ENCODE measurements at regions not wholly inside any gene's neighbourhood (a gene's known extent, or its start where the extent isn't known, plus 50 kb on each side); places are given as distances from the start of the nearest gene placed in this dataset.
"Not testable (repeated sequence)": the region's sequence is repeated elsewhere in the genome, so short reads cannot be mapped to it uniquely, and the experiment has no call there.

DNA sequence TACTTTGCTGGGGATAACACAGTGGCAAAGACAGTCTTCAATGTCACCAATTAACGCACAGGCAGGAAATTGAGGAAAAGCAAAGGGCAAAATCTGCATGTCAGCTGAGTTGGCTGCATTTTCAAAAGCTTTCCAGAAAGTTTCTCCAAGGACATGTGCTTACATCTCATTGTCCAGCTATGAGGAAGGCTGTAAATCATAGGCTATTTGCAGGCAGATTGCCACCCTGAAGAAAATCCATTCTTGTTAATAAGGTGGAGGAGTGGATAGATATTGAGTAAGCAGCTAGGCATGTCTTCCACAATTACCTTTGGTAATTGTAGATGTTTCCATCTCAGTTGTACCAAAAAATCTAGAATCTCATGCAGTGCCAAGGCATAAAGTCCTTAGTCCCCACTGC lies 278.0 kb upstream of the NUDT12 start:
- no peak for DNase-seq (ENCODE audit: low spot score)

DNA sequence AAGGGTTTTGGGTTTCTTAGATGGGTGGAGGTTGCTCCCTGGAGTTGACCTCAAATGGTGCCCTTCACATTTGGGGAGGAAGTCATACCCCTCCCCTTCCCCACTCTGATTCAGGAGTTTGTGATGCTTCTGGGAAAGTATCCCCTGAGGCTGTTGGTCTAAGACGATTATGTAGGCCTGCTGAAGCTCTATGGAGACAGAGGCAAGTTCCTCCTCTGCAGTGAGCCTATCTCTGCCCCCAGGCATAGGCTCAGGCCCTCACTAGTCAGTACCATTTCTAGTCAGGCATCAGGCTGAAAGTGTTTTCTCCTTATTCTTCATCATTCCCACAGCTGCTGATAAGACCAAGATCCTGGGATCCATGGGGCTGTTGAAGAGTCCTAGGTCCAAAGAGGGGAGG lies 271.6 kb upstream of the NUDT12 start:
- DNase-seq (ENCODE audit: low spot score) = no peak

DNA sequence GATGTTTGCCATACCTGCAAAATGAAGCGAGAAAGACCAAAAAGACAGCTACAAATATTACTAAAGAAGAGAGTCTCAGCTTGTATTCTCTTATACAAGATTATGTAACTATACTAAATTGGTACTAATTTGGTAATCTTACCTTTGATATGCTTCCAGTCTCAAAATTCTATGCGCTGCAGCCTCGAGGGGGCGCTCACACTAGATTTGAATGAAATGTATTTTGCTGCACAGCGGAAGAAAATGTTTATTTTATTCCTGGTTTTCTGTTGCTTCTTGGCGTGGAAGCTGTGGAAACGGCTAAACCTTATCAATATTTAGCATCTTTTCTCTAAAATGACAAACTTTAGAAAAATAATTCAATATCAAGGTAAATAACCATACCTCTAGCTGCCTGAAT lies 267.0 kb upstream of the NUDT12 start:
- no peak for DNase-seq (ENCODE audit: low spot score)

DNA sequence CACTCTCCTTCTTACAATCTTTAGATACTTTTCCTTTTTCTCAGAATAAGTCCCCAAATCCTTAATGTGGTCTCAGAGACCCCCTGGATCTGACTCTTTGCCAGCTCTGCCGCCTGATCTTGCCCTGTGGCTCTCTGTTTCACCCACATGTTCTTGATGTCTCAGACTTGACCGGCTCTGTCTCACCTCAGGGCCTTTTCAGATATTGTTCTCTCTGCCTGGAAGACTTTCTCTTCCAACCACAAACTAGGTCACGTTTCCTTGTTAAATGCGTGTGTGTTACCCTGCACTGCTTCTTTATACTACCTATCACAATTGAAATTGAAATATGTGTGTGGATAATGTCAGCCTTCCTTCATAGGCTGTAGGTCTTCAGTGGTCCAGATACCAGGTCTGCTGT lies 265.4 kb upstream of the NUDT12 start:
- DNase-seq (ENCODE audit: low spot score) = no peak

DNA sequence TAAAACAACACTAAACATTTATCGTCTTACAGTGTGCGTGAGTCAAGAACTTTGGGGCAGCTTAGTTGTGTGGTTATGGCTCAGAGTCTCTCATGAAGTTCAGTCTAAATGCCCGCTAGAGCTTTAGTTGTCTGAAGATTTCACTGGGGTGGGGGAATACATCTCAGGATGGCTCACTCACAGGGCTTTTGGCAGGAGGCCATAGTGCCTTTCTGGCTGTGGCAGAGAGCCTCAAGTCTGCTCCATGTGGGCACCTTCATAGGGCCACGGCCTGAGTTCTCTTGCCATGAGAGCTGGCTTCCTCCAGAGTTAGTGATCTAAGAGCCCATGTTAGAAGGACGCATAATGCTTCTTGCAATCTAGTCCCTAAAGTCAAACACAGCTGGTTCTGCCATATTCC lies 258.8 kb upstream of the NUDT12 start:
- no peak for DNase-seq (ENCODE audit: low spot score)

DNA sequence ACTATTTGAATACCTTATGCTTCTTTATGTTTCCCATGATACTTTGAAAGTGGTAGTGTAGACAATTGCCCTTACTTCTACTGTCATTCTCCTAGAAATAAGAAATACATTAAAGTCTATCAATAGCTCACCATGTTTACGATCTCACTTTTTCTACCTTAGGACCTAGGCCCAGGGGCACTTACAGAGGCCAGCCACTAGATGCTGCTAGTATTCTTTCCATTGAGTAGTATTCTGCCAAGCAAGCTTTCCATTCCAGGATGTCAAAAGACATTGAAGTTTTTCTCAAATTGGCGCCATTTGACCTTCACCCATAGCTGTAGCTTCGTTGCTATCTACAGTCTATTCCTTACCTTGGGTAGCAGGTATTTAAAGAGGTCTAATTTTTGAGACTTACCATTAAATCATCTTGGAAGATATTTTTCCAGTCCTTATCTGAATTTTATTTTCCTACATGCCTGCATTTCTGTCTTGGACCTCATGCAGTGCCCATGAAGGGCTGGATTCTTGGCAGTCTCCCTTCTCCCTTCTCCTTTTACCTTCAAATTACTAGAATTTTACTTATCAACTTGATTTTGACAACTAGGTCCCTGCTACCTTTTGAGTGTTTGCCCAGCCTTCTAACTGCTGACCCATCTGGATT lies 246.0 kb upstream of the NUDT12 start:
- DNase-seq (ENCODE audit: low spot score) = peak; percentile 30

DNA sequence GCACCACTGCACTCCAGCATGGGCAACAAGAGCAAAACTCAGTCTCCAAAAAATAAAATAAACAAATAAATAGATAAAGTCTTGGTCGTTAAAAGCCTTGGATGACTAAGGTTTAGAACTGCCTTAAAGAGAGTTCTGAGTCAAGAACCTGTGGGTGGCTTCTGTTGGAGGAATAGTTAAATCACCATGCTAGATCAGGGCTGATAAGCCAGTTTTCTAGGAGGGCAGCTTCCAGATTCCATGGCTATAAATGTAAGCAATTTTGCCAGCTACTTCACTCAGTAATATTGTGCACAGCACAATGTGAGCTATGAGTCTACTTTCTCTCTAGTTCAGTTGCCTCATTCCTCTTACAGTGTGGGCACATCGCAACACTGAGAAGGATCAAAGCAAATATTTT lies 242.1 kb upstream of the NUDT12 start:
- no peak for DNase-seq (ENCODE audit: low spot score)

DNA sequence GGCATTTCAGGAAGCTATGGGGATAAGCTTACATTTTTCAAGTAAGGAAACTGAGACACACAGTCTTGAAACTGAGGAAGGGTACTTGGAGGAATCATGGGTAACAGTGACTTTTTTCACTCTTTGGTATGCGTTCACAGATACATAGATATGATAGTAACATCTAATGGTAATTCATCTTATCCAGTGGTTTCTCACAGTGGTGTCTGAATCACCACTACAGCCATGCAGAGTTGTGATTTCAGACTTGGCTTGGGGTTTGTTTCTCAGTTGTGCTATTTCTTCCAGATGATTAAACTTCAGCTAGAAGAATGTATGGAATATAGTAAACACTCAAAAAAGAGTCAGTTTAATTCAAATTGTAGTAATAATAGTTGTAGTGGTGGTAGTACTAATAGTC lies 239.1 kb upstream of the NUDT12 start:
- no peak for DNase-seq (ENCODE audit: low spot score)

DNA sequence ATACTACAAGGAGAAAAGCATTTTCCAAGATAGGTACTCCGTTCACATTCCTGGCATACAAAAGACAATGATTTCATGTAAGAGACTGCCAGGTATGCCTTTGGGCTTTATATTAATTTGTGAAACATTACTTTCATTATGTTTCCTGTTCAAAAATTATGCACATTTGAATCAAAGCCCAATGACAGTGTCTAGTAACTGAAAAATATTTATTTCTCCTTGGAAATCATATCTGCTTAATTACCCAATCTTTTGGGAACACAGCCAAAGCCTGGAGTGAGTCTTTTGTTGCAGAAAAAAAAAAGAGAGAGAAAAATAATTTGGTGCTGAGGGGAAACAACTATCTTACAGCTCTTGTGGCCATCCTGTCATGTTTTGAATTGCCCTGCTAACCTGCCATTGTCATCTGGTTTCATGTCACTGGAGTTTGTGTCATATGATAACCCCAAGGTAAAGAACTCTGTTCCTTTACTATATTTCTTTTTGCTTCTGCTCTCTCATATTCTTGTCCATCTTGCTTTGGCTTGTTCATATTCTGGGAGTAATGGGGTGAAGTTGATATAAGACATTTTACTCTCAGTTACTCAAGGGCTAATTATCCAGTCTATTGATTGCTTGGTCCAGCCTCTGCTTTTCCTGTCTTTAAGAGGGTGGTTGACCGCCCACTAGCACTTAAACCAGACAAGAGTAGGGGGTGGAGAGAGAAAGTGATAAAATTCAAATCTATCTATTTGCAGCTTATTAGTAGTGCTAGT lies 238.3 kb upstream of the NUDT12 start:
- DNase-seq (ENCODE audit: low spot score) = no peak

DNA sequence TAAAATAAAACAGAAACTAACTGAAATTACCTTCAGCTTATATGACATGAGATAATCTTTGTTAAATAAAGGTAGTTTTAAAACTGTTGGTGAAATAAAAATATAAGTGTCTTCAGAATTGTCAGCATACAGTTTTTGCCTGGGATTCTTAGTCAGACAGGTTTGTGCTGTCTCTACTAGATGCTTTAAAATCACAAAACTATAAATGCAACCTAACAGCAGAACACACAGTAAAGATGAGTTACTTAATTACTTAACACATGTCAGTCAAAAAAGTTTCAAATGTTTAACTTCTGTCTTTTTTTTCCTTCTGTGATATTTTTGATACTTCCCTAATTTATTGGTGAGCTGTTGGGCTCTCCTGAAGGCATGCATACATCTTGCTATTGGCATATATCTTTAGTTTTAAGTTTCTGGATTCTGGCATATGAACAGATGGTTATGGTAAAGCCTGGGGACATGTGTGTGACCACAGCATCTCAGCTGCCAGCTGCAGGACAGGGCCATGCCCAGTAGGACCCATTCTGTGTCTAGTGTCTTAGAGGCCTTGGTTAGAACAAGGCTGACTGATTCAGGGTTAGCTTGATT lies 231.1 kb upstream of the NUDT12 start:
- DNase-seq (ENCODE audit: low spot score) = no peak

DNA sequence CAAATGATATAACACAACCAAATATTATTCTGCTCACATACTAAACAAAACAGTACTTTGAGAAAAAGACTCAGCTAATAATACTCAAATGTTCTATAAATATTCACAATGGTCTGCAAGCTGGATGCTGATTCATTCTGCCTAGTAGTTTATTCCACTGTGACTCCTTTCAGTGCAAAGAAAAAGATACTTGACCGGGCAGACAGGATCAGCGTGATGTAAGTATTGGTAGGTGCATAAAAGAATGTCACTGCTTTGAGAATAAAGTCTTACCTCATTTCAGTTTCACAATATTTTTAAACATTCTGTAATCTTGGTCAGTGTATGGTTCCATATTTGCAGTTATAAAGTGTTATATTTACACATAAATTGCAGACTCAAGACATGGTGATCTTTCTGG lies 223.0 kb upstream of the NUDT12 start:
- DNase-seq (ENCODE audit: low spot score) = no peak

DNA sequence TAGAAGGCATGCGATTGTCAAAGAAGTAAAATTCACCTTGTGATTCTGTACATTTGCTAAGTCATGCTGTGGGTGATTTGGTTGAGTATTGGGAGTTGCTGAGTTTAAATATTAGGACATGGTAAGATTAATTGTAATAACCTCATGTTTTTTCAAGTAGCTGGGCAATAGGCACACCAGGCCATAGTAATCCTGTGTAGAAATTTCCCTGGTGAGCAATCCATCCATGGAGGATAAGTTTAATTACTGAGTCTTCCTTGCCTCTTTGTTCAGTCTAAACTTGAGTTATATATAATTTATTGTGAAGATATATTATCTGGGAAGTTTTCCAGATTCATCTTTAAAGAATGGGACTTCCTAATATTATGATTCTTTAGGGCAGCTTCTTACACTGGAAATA lies 221.1 kb upstream of the NUDT12 start:
- no peak for DNase-seq (ENCODE audit: low spot score)

DNA sequence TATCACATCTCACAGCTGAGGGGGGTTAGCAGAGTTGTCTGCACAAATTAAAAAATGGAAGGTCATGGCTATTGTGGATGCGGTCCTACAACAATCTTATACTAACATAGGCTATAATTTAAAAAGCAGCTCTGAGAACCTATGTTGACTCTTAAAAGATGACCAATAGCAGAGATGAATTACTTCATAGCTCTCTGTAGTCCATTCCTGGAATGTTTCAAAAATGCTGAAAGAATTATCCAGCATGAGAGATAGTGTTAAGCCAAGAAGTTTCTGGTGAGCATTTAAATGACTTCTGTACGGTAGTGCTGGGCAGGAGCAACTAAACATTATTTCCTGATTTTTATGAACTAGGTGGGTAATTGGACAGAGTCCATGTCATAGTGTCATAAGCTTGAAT lies 218.2 kb upstream of the NUDT12 start:
- DNase-seq (ENCODE audit: low spot score) = no peak

DNA sequence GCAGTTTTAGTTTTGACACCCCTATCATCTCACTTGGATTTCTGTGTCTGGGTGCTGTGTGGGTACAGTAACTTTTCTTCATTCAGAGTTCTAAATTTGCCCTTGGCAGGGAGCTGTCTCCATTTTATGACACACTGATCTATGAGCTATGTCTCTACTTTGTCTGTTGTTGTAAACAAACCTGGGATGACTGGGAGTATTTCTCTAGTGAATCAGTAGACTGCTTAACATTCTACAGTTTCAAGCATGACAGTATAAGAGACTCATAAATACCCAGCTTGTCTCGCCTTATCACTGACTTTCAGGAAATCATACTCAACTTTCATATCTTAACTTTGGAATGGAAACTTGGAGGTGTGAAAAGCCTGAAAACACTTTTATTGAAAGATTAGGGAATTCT lies 212.1 kb upstream of the NUDT12 start:
- no peak for DNase-seq (ENCODE audit: low spot score)

DNA sequence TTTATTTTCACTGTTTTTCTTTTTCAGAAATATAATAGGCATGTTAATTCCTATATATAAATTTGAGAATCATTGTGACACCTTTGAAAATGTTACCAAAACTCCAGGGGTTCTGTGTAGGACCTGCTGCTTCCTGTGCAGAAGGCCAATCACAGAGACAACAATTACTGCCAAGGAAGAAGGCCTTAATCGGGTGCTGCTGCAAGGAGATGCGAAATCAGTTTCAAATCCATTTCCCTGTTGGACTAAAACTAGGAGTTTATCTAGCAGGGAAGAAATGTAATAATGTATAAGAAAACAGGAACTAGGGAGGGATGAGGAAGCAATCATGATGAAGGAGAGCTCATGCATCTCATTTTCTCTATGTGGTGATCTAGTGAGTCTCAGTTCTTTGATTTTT lies 209.7 kb upstream of the NUDT12 start:
- no peak for DNase-seq (ENCODE audit: low spot score)

DNA sequence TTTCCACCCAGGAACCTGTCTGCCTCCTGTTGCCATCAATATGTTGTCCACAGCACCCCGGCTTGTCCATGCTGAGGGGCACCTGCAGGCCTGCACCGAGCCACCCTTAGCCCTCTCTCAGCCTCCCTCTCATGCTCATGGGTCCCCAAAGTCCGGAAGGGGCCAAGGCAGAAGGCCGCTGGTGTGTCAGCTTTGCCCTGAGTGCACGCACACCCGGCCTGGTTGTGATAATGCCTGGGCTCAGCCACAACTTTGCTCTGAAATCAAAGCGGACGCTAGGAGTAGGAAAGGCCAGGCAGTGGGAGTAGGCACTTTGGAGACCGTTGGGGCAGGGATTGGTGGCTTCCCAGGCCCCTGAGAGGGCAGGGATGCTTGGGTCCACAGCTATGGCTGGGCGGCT lies 201.8 kb upstream of the NUDT12 start:
- DNase-seq (ENCODE audit: low spot score) = no peak

DNA sequence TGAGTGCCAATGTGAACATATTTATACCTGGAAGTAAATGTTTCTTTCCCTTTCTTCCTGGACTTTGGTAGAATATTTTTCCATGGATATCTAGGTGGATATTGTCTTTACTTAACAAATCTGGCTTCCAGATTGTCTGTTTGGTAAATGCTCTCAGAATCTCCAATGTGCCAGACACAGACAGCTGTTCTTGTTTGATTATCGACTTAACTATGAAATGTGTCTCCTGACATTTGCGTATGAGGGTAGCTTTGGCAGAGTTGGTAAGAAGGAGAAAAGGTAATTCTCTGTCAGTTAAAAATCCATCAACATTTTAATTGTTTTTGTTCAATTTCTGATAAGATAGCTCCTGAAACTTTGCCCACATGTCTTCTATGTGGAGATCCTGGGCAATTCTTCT lies 196.4 kb upstream of the NUDT12 start:
- no peak for DNase-seq (ENCODE audit: low spot score)

DNA sequence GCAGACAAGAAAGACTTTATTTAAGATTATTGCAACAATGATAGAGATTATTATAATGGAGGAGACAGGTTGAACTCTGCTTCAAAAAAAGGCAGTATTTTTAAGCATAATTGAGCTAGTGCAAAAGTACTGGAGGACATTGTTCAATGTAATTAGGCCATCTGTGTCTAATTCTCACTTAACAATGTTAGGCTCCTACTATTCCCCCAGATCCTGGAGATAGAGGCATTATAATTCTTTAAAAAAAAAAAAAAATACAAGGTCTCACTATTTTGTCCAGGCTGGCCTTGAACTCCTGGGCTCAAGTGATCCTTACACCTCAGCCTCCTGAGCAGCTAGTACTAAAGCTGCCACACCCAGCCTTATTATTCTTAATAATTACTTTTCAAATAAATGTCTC lies 193.4 kb upstream of the NUDT12 start:
- no peak for DNase-seq (ENCODE audit: low spot score)

DNA sequence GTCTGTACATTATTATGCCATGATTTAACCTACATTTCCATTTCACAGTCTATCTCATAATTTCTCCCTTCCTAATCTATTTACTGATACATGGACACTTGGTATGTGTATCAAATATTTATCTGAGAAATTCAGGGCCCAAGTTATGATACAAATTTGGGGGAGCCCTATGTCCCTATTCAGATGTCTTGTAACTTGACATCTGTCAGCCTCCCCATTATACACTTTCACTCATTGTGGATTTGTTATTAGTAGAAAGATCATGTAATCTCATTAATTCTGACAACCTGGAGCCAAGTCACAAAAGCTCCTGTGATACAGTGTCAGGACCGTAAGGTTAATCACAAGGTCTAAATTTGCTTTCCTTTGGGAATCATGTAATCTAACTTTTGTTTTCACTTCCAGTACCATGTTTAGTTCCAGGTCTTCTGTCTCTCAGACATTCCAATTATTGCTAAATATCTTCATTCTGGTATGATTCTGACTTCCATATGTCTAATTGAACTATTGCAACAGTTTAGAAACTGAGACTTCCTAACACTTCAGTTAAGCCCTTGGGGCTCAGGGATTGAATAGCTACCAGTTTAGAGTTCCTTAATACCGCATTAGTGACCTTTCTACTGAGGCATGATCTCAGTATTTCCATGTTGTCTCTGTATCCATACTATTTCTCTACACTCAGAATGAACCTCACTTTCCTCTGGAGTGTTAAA lies 182.9 kb upstream of the NUDT12 start:
- DNase-seq (ENCODE audit: low spot score) = no peak

DNA sequence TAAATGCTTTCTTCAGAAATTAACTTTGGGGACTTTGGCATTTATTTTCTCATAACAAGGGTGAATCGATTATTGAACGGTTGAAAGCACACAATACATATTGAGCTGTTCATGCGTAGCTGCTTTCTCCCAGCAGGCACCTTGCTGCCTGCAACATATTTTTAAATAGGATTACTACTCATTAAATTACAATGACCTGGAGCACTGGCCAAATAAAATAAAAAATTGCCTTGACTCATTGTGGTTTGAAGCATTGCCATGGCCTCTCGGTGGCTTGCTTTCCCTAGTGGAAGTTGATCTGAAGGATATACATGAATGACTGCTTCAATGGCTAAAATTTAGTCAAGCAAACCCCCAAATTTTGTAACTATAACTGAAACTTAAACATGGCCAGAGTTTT lies 181.6 kb upstream of the NUDT12 start:
- DNase-seq (ENCODE audit: low spot score) = no peak

DNA sequence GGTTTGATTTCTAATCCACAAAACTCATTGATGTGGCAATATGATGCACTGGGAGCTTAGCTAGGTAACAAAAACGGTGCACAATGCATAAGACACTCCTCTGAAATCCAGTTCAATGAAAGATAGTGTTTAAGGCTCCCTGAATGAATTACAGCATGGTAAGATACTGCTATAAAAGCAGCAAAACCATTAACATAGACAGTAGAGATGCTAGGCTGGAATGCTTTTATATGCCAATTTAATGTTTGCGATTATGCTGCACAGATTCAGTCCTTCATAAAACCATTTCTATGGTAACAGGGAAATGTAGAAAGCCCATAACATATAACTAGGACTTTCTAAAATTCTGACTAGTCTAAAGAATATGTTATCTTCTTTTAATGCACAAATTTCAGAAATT lies 180.8 kb upstream of the NUDT12 start:
- no peak for DNase-seq (ENCODE audit: low spot score)

DNA sequence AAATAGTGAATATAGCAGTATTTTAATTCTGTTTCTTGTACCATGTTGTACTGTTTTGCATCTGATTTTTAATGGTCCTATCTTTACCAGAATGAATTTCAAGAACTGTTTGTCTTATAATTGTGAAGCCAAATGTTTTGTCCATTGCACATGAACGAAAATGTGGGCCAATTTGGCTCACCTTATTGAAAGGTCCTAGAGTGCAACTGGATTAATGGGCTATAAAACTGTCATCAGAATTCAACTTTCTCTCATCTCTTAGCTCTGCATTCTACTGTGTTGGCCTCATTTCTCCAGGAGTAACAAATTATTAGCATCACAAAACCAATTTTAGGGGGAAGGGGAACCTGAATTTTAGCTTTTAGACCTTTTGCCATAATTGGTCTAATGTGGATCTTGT lies 179.4 kb upstream of the NUDT12 start:
- DNase-seq (ENCODE audit: low spot score) = no peak

DNA sequence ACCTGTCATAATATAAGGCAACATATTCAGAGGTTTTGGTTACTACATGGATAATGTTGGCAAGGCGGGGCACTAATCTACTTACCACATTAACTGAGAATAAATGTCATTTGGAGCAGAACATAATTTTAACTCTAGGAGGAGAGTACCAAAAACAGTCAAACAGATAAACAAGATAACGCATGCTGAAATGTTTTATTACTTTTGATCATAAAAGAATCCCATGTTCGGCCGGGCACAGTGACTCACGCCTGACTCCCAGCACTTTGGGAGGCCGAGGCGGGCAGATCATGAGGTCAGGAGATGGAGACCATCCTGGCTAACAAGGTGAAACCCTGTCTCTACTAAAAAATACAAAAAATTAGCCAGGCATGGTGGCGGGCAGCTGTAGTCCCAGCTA lies 173.8 kb upstream of the NUDT12 start:
- not testable (repeated sequence) for DNase-seq (ENCODE audit: low spot score)

Measured in kidney capillary endothelial cell (primary cell).